SK-N-SH treated with all-trans-retinoic acid at 6 μM for 48 hours (cell line): ENCODE measurements at regions not wholly inside any gene's neighbourhood (a gene's known extent, or its start where the extent isn't known, plus 50 kb on each side); places are given as distances from the start of the nearest gene placed in this dataset.

Experiments used
- ARNTL ChIP-seq: fragments of 450-650 bp; formaldehyde crosslinking; IDR thresholded peaks from 2 replicates; pipeline ENCODE4 v1.5.0; 2020; ENCODE audit warnings: low read depth, mild to moderate bottlenecking, moderate library complexity, borderline replicate concordance
- BACH2 ChIP-seq: fragments of 250-450 bp; sonication (Bioruptor Pico); IDR thresholded peaks from 2 replicates; pipeline ENCODE4 v1.9.0; 2021; ENCODE audit warnings: mild to moderate bottlenecking, borderline replicate concordance
- ESRRG ChIP-seq: fragments of 250-450 bp; sonication (Bioruptor Pico); IDR thresholded peaks from 2 replicates; pipeline ENCODE4 v1.6.1; 2021; ENCODE audit warnings: mild to moderate bottlenecking
- OSR1 ChIP-seq: fragments of 250-450 bp; sonication (Bioruptor Pico); IDR thresholded peaks from 2 replicates; pipeline ENCODE4 v1.8.0; 2022; ENCODE audit warnings: moderate library complexity, mild to moderate bottlenecking, inconsistent platforms
- PATZ1 ChIP-seq: fragments of 250-450 bp; sonication (Bioruptor Pico); IDR thresholded peaks from 2 replicates; pipeline ENCODE4 v1.8.0; 2020; ENCODE audit warnings: mild to moderate bottlenecking, moderate library complexity, borderline replicate concordance
- TSHZ2 ChIP-seq: fragments of 250-450 bp; sonication (Bioruptor Pico); IDR thresholded peaks from 2 replicates; pipeline ENCODE4 v1.5.0; 2020; ENCODE audit warnings: mild to moderate bottlenecking, moderate library complexity
- ZC3H10 ChIP-seq: fragments of 250-450 bp; sonication (Bioruptor Pico); IDR thresholded peaks from 2 replicates; pipeline ENCODE4 v1.5.1; 2021; ENCODE audit warnings: mild to moderate bottlenecking, moderate library complexity
- ZFP3 ChIP-seq: fragments of 250-450 bp; sonication (Bioruptor Pico); IDR thresholded peaks from 2 replicates; pipeline ENCODE4 v1.5.0; 2020; ENCODE audit warnings: mild to moderate bottlenecking, moderate library complexity
- ZNF565 ChIP-seq: fragments of 450-650 bp; formaldehyde crosslinking; conservative IDR thresholded peaks from 2 replicates; pipeline ENCODE4 v1.5.0; 2020; ENCODE audit warnings: low read depth, mild to moderate bottlenecking, moderate library complexity
- TF ChIP-seq, protein P1 (sequence below): fragments of 250-450 bp; sonication (Bioruptor Pico); IDR thresholded peaks from 2 replicates; pipeline ENCODE4 v1.5.1; 2021; ENCODE audit warnings: mild to moderate bottlenecking, moderate library complexity

GRCh38 chr4:36590343-36590742, 308.9 kb downstream of the DTHD1 start:
- TF ChIP-seq, protein P1, sequence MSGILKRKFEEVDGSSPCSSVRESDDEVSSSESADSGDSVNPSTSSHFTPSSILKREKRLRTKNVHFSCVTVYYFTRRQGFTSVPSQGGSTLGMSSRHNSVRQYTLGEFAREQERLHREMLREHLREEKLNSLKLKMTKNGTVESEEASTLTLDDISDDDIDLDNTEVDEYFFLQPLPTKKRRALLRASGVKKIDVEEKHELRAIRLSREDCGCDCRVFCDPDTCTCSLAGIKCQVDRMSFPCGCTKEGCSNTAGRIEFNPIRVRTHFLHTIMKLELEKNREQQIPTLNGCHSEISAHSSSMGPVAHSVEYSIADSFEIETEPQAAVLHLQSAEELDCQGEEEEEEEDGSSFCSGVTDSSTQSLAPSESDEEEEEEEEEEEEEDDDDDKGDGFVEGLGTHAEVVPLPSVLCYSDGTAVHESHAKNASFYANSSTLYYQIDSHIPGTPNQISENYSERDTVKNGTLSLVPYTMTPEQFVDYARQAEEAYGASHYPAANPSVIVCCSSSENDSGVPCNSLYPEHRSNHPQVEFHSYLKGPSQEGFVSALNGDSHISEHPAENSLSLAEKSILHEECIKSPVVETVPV (CRISPR knock-in tag): no peak
- TF ChIP-seq PATZ1 (CRISPR knock-in tag): no peak
- TF ChIP-seq ARNTL: no peak
- TF ChIP-seq ZFP3: no peak
- TF ChIP-seq ESRRG (CRISPR knock-in tag): no peak
- no peak for TF ChIP-seq OSR1 (CRISPR knock-in tag)
- TF ChIP-seq TSHZ2 (CRISPR knock-in tag): no peak
- TF ChIP-seq BACH2 (CRISPR knock-in tag): no peak
- no peak for TF ChIP-seq ZC3H10 (CRISPR knock-in tag)
- TF ChIP-seq ZNF565: no peak
